Right lung (tissue), 2 donors: ENCODE measurements at regions not wholly inside any gene's neighbourhood (a gene's known extent, or its start where the extent isn't known, plus 50 kb on each side); places are given as distances from the start of the nearest gene placed in this dataset.
A peak's percentile ranks its signal among the peaks of the same experiment; 100 is the strongest.

ENCODE experiments used
- DNase-seq, 2 donors: peaks; one replicate each; pipeline ENCODE4 v3.0.0-alpha.2; 2013

DNA sequence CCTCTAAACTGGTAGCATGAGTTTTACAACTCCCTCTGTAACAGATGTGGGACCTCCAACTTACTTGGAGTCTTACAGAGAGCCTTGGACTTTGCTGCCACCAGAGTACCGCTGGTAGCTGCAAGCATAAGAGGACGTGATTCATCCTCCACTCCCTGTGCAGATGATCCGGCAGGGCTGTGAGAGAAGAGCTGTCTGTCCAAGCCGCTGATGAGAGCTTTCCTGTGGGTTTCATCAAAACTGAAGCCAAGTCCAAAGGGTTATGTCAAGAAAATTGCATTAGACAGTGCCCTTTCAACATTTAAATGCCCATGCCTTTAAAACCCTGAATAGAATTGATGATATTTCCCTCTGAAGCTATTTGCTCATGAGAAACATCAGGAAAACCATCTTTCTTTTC, 85.8 kb downstream of the LLPH start:
- DNase-seq = no peak

DNA sequence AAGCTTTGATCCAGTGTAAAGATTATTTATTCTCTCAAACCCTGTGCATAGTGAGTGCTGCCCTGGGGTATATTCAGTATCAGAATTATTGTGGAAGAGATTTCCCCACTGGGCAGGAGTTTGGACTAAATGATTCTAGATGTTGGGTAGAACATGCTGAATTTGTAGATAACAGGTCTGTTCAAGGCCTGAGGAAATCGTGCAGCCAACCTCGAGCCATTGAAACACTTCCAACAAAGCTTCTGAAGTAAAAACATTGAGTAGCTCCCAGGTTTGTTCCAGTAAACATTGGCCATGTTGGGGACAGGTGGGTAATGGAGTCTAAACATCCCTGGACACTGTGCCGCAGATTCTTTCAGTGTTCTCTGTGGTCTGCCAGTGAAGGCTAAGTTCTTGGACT, 87.5 kb downstream of the LLPH start:
- no peak for DNase-seq

GRCh38 chr12:66041651-66042363, 88.7 kb downstream of the LLPH start:
- no peak for DNase-seq

GRCh38 chr12:66036317-66036716, 94.2 kb downstream of the LLPH start:
- peak in 1 of 2 donors; percentile 27 for DNase-seq

- DNase-seq = no peak
Observed at GRCh38 chr12:66035288-66035966, 95.1 kb downstream of the LLPH start.

GRCh38 chr12:66033151-66033550, 97.4 kb downstream of the LLPH start:
- DNase-seq = no peak

DNA sequence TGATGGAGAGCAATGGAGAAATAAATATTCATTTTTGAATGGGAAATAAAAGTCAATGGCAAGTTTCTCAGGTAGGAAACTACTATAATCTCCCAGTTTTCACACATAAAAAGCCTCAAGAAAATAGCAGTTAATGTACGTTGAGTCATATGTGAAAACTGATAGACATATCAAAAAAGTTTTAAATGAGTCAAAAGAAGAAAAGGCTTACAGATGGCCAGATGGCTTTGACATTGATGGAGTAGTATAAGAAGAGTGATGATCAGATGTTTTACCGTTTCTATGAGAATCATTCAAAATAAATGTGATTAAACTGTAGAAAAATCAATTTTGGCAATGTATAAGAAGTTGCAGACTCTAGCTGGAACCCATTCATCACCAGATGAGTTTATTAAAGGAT, 97.8 kb downstream of the LLPH start:
- DNase-seq = no peak

DNA sequence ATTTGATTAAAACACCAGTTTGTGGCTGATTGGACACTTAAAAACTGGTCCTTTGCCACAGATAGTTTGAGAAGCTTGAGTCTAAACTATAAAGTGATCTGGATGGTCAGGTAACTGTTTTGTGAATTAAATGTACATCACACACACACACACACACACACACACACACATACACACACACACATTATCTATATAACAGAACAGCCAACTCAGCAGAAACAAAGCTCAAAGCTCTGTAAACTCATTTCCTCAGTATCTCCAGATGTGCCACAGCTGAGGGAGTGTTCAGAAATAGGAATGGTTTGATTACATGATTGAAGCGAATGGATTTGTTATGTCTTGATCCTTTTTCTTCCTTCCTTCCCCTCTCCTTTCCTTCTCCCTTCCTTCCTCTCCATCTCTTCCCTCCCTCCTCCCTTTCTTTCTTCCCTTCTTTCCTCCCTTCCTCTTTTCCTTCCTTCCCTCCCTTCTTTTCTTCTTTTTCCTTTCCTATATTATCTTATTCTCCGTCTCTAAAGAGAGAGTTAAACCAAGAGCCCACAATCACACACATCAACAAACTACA, 100.3 kb downstream of the LLPH start:
- no peak for DNase-seq

DNA sequence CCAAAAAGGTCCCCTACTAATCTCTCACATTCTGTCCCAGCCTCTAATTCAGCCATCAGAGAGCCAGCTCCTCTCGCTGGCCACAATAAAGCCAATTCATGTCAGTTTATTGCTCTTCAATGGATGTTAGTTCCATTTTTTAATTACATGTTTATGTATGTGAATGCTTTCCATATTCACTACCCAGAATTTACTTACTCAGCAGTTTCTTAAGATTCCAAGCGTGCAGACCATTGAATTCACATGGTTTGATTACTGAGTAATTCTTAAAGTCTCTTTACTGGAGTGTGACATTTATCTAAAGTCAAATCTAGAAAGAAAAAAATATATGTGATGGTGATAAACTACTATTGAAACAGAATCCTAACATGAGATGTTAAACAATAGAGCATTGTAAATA, 102.2 kb downstream of the LLPH start:
- DNase-seq = no peak

DNA sequence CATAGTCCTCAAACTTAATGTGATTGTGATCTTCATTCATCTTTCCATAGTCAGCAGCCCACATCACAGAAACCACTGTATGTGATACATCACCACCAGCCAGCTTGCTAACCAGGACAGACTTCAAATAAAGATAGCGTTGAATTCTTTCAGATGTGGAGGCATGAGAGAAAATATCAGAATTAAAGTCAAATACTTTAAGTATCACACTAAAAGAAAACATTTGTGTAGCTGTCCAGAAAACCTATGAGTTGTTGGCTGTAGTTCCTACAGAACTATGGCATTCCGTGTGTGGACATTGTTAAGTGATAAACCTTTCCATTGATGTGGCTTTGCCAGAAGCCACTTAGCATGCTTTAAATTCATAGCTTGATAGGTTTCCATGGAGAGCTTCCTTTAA, 105.1 kb downstream of the LLPH start:
- DNase-seq = no peak

- DNase-seq = no peak
Observed at GRCh38 chr12:66024949-66025348, 105.6 kb downstream of the LLPH start.

GRCh38 chr12:66020481-66020880, 110.1 kb downstream of the LLPH start:
- no peak for DNase-seq

DNA sequence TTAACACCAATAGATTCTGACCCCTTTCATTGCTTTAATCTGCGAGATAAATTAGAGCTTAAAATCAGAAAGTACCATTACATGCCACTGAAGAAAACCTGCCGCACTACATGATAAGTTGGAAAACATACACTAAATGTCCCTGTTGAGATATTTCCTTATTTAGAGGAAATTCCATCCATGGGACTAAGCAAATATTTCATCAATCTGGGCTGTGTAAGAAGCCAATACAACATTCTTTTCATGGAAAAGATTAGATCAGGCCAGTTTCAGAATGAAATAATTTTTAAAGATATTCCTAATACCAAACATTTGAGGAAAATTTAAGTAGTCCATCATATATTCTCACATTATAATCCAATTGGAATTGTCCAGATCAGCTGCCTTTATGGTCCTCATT, 112.8 kb downstream of the LLPH start:
- DNase-seq = no peak
